GM23338 (cell line): ENCODE measurements at regions not wholly inside any gene's neighbourhood (a gene's known extent, or its start where the extent isn't known, plus 50 kb on each side); places are given as distances from the start of the nearest gene placed in this dataset.

Experiments used
- ATAC-seq: fragments of 200-7000 bp; cut with Tn5 transposase; 3 replicates; pipeline ENCODE4 v1.9.1; 2020
- DNase-seq: peaks from one replicate; pipeline ENCODE4 v3.0.0-alpha.2; 2015; ENCODE audit warnings: low spot score
- H2AFZ ChIP-seq: fragments of 200-600 bp; sonication (generic); 2 replicates; pipeline ENCODE4 v1.8.0; 2016; ENCODE audit warnings: antibody characterized with exemption, mild to moderate bottlenecking, moderate library complexity
- H3F3A ChIP-seq: fragments of 200-600 bp; sonication (generic); replicated peaks from 2 replicates; pipeline ENCODE4 v1.8.0; 2017; ENCODE audit warnings: antibody characterized with exemption, mixed run types, low read depth
- H3K27ac ChIP-seq: fragments of 200-600 bp; sonication (generic); 2 replicates; pipeline ENCODE4 v1.6.1; 2016; ENCODE audit warnings: low read depth
- H3K27me3 ChIP-seq: fragments of 200-600 bp; sonication (generic); 2 replicates; pipeline ENCODE4 v1.8.0; 2016; ENCODE audit warnings: mild to moderate bottlenecking, mixed run types, moderate library complexity; ENCODE audit not compliant: insufficient read depth
- H3K36me3 ChIP-seq: fragments of 200-600 bp; sonication (generic); 2 replicates; pipeline ENCODE4 v1.8.0; 2016; ENCODE audit warnings: mild to moderate bottlenecking; ENCODE audit not compliant: insufficient read depth
- H3K4me1 ChIP-seq: fragments of 200-600 bp; sonication (generic); 2 replicates; pipeline ENCODE4 v1.8.0; 2016; ENCODE audit warnings: mild to moderate bottlenecking, moderate library complexity; ENCODE audit not compliant: insufficient read depth
- H3K4me2 ChIP-seq: fragments of 200-600 bp; sonication (generic); 2 replicates; pipeline ENCODE4 v1.7.1; 2017; ENCODE audit warnings: mixed run types
- H3K4me3 ChIP-seq: fragments of 200-600 bp; sonication (generic); 2 replicates; pipeline ENCODE4 v1.6.1; 2016; ENCODE audit warnings: mixed run types
- H3K79me2 ChIP-seq: fragments of 200-600 bp; sonication (generic); replicated peaks from 2 replicates; pipeline ENCODE4 v1.8.0; 2017; ENCODE audit warnings: mild to moderate bottlenecking; ENCODE audit not compliant: insufficient read depth
- H3K9me2 ChIP-seq: fragments of 200-600 bp; sonication (generic); 2 replicates; pipeline ENCODE4 v1.8.0; 2017; ENCODE audit not compliant: insufficient read depth
- H4K20me1 ChIP-seq: fragments of 200-600 bp; sonication (generic); replicated peaks from 2 replicates; pipeline ENCODE4 v1.8.0; 2017; ENCODE audit warnings: mild to moderate bottlenecking; ENCODE audit not compliant: insufficient read depth
- H3K27ac Mint-ChIP-seq: 2 replicates; pipeline ENCODE4 v1.8.0; 2020; ENCODE audit warnings: inconsistent platforms, mild to moderate bottlenecking, moderate library complexity, mixed read lengths
- H3K27me3 Mint-ChIP-seq: 3 replicates; pipeline ENCODE4 v1.8.0; 2022; ENCODE audit warnings: low read depth, mild to moderate bottlenecking, moderate library complexity, mixed read lengths, inconsistent platforms; ENCODE audit not compliant: insufficient read depth, poor library complexity
- H3K36me3 Mint-ChIP-seq: 3 replicates; pipeline ENCODE4 v1.8.0; 2021; ENCODE audit warnings: low read depth, mild to moderate bottlenecking, inconsistent platforms, moderate library complexity, mixed read lengths
- H3K4me1 Mint-ChIP-seq: 3 replicates; pipeline ENCODE4 v1.8.0; 2020; ENCODE audit warnings: mild to moderate bottlenecking, inconsistent platforms, mixed read lengths
- H3K4me3 Mint-ChIP-seq: 3 replicates; pipeline ENCODE4 v1.8.0; 2021; ENCODE audit warnings: moderate library complexity, mild to moderate bottlenecking, inconsistent platforms, mixed read lengths
- H3K9me3 Mint-ChIP-seq: 3 replicates; pipeline ENCODE4 v1.8.0; 2020; ENCODE audit warnings: moderate library complexity, mild to moderate bottlenecking, inconsistent platforms, mixed read lengths
- CREB1 ChIP-seq: fragments of 250-450 bp; sonication (Bioruptor Pico); IDR thresholded peaks from 2 replicates; pipeline ENCODE4 v1.5.0; 2020; ENCODE audit warnings: low read depth, mild to moderate bottlenecking, moderate library complexity
- EZH2 ChIP-seq: fragments of 200-600 bp; sonication (generic); IDR thresholded peaks from one replicate; pipeline ENCODE4 v1.8.0; 2017; ENCODE audit warnings: antibody characterized with exemption, mild to moderate bottlenecking, low read depth; ENCODE audit not compliant: unreplicated experiment
- EZH2phosphoT487 ChIP-seq: fragments of 200-600 bp; sonication (generic); IDR thresholded peaks from one replicate; pipeline ENCODE4 v1.8.1; 2018; ENCODE audit warnings: antibody characterized with exemption; ENCODE audit not compliant: unreplicated experiment
- NANOG ChIP-seq: IDR thresholded peaks from 2 replicates; pipeline ENCODE4 v1.6.1; 2016; ENCODE audit warnings: antibody characterized with exemption, borderline replicate concordance
- POLR2AphosphoS5 ChIP-seq: IDR thresholded peaks from 2 replicates; pipeline ENCODE4 v1.6.1; 2016; ENCODE audit warnings: antibody characterized with exemption, low read depth
- STAT1 ChIP-seq: IDR thresholded peaks from one replicate; pipeline ENCODE4 v1.6.1; 2016; ENCODE audit warnings: antibody characterized with exemption; ENCODE audit not compliant: unreplicated experiment
- ZNF114 ChIP-seq: fragments of 250-450 bp; sonication (Bioruptor Pico); IDR thresholded peaks from 2 replicates; pipeline ENCODE4 v1.5.0; 2020; ENCODE audit warnings: mild to moderate bottlenecking, moderate library complexity
- ZNF331 ChIP-seq: fragments of 250-450 bp; sonication (Bioruptor Pico); IDR thresholded peaks from 2 replicates; pipeline ENCODE4 v1.5.0; 2020; ENCODE audit warnings: low read depth, mild to moderate bottlenecking, moderate library complexity
- TF ChIP-seq, protein P1 (sequence below), 2 experiments: fragments of 200-600 bp in 1 of 2; sonication (generic) in 1 of 2; conservative IDR thresholded peaks; 2 replicates each; pipeline versions ENCODE4 v1.5.1 to v1.6.1; 2016 to 2017; ENCODE audit warnings: antibody characterized with exemption in 2 of 2, low read depth in 2 of 2, mild to moderate bottlenecking in 2 of 2, moderate library complexity in 1 of 2
- TF ChIP-seq, protein P2 (sequence below): fragments of 250-450 bp; sonication (Bioruptor Pico); IDR thresholded peaks from 2 replicates; pipeline ENCODE4 v1.5.0; 2020; ENCODE audit warnings: mild to moderate bottlenecking, moderate library complexity
- TF ChIP-seq, protein P3 (sequence below): IDR thresholded peaks from 2 replicates; pipeline ENCODE4 v1.6.1; 2016; ENCODE audit warnings: antibody characterized with exemption

DNA sequence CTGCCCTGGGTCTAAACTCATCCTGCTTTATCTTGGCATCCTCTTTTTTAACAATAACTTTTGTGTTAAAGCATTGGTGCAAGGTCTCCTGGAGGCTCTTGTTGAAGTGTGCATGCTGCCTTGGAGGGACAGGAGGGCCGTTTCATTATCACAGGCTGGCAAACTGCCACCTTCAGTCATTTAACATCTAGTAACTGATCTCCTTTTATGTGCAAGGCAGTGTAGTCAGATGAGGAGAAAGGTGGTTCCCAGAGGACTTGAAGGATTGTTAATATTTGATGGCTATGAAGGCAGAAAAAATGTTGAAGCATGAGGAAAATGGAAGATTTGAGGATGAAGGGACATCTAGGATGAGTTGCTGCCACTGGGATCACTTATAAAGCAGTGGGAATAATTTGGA lies 439.4 kb downstream of the RAPGEF2 start (continued):
- TF ChIP-seq, protein P1, sequence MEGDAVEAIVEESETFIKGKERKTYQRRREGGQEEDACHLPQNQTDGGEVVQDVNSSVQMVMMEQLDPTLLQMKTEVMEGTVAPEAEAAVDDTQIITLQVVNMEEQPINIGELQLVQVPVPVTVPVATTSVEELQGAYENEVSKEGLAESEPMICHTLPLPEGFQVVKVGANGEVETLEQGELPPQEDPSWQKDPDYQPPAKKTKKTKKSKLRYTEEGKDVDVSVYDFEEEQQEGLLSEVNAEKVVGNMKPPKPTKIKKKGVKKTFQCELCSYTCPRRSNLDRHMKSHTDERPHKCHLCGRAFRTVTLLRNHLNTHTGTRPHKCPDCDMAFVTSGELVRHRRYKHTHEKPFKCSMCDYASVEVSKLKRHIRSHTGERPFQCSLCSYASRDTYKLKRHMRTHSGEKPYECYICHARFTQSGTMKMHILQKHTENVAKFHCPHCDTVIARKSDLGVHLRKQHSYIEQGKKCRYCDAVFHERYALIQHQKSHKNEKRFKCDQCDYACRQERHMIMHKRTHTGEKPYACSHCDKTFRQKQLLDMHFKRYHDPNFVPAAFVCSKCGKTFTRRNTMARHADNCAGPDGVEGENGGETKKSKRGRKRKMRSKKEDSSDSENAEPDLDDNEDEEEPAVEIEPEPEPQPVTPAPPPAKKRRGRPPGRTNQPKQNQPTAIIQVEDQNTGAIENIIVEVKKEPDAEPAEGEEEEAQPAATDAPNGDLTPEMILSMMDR (conservative IDR thresholded peaks at IDR 0.05; ENCODE audit: low read depth in 2 of 2), result no peak
- TF ChIP-seq ZNF331 (CRISPR knock-in tag), result no peak

DNA sequence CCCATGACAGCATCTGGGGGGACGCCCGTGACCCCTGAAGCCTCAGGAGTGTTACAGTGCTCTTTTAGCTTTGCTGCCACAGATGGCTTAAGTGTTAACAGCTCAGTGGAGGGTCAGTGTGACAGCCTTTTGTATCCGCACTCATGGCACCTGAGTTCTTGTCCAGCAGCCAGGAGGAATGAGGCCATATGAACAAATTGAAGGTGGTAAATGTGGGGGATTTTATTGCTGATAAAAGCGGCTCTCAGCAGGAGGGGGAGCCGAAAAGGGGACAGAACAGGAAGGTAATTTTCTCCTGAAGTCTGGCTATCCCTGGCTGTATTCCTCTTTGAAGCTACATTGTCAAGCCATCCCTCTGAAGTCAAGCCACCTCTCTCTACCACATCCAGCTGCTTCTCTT lies 441.0 kb downstream of the RAPGEF2 start:
- Mint-ChIP-seq H3K4me1 (peaks cover 31% of the 10 kb centered on the region), H3K9me3 (no peaks in the 10 kb centered on the region), H3K4me3 (no peak overlapping the region), H3K36me3 (no peaks in the 10 kb centered on the region), H3K27ac (no peak overlapping the region), H3K27me3 (peaks cover 4% of the 10 kb centered on the region)
- Histone ChIP-seq H2AFZ (peak overlapping the region; percentile 40), H3K9me2 (peaks cover 8% of the 10 kb centered on the region; the same call in 1 of the 2 replicates), H3K79me2 (no peaks in the 10 kb centered on the region), H3K4me1 (peaks cover 32% of the 10 kb centered on the region), H3K36me3 (no peaks in the 10 kb centered on the region), H3K4me2 (no peak overlapping the region), H3K27me3 (no peaks in the 10 kb centered on the region), H4K20me1 (no peaks in the 10 kb centered on the region), H3K27ac (no peak overlapping the region), H3F3A (no peaks in the 10 kb centered on the region), H3K4me3 (no peak overlapping the region)
- no peak for ATAC-seq
- TF ChIP-seq STAT1 (no peak), ZNF114 (CRISPR knock-in tag) (no peak), EZH2phosphoT487 (no peak), NANOG (no peak), ZNF331 (CRISPR knock-in tag) (no peak), EZH2 (no peak), CREB1 (CRISPR knock-in tag) (no peak), POLR2AphosphoS5 (no peak)
- TF ChIP-seq, protein P2, sequence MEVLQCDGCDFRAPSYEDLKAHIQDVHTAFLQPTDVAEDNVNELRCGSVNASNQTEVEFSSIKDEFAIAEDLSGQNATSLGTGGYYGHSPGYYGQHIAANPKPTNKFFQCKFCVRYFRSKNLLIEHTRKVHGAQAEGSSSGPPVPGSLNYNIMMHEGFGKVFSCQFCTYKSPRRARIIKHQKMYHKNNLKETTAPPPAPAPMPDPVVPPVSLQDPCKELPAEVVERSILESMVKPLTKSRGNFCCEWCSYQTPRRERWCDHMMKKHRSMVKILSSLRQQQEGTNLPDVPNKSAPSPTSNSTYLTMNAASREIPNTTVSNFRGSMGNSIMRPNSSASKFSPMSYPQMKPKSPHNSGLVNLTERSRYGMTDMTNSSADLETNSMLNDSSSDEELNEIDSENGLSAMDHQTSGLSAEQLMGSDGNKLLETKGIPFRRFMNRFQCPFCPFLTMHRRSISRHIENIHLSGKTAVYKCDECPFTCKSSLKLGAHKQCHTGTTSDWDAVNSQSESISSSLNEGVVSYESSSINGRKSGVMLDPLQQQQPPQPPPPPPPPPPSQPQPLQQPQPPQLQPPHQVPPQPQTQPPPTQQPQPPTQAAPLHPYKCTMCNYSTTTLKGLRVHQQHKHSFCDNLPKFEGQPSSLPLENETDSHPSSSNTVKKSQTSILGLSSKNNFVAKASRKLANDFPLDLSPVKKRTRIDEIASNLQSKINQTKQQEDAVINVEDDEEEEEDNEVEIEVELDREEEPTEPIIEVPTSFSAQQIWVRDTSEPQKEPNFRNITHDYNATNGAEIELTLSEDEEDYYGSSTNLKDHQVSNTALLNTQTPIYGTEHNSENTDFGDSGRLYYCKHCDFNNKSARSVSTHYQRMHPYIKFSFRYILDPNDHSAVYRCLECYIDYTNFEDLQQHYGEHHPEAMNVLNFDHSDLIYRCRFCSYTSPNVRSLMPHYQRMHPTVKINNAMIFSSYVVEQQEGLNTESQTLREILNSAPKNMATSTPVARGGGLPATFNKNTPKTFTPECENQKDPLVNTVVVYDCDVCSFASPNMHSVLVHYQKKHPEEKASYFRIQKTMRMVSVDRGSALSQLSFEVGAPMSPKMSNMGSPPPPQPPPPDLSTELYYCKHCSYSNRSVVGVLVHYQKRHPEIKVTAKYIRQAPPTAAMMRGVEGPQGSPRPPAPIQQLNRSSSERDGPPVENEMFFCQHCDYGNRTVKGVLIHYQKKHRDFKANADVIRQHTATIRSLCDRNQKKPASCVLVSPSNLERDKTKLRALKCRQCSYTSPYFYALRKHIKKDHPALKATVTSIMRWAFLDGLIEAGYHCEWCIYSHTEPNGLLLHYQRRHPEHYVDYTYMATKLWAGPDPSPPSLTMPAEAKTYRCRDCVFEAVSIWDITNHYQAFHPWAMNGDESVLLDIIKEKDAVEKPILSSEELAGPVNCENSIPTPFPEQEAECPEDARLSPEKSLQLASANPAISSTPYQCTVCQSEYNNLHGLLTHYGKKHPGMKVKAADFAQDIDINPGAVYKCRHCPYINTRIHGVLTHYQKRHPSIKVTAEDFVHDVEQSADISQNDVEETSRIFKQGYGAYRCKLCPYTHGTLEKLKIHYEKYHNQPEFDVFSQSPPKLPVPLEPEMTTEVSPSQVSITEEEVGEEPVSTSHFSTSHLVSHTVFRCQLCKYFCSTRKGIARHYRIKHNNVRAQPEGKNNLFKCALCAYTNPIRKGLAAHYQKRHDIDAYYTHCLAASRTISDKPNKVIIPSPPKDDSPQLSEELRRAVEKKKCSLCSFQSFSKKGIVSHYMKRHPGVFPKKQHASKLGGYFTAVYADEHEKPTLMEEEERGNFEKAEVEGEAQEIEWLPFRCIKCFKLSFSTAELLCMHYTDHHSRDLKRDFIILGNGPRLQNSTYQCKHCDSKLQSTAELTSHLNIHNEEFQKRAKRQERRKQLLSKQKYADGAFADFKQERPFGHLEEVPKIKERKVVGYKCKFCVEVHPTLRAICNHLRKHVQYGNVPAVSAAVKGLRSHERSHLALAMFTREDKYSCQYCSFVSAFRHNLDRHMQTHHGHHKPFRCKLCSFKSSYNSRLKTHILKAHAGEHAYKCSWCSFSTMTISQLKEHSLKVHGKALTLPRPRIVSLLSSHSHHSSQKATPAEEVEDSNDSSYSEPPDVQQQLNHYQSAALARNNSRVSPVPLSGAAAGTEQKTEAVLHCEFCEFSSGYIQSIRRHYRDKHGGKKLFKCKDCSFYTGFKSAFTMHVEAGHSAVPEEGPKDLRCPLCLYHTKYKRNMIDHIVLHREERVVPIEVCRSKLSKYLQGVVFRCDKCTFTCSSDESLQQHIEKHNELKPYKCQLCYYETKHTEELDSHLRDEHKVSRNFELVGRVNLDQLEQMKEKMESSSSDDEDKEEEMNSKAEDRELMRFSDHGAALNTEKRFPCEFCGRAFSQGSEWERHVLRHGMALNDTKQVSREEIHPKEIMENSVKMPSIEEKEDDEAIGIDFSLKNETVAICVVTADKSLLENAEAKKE, result no peak
- TF ChIP-seq, protein P3, sequence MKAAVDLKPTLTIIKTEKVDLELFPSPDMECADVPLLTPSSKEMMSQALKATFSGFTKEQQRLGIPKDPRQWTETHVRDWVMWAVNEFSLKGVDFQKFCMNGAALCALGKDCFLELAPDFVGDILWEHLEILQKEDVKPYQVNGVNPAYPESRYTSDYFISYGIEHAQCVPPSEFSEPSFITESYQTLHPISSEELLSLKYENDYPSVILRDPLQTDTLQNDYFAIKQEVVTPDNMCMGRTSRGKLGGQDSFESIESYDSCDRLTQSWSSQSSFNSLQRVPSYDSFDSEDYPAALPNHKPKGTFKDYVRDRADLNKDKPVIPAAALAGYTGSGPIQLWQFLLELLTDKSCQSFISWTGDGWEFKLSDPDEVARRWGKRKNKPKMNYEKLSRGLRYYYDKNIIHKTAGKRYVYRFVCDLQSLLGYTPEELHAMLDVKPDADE, result no peak
- TF ChIP-seq, protein P1 (conservative IDR thresholded peaks at IDR 0.05; ENCODE audit: low read depth in 2 of 2), result no peak
- DNase-seq, result no peak
